ENCODE measurements at regions not wholly inside any gene's neighbourhood (a gene's known extent, or its start where the extent isn't known, plus 50 kb on each side); places are given as distances from the start of the nearest gene placed in this dataset.

DNA sequence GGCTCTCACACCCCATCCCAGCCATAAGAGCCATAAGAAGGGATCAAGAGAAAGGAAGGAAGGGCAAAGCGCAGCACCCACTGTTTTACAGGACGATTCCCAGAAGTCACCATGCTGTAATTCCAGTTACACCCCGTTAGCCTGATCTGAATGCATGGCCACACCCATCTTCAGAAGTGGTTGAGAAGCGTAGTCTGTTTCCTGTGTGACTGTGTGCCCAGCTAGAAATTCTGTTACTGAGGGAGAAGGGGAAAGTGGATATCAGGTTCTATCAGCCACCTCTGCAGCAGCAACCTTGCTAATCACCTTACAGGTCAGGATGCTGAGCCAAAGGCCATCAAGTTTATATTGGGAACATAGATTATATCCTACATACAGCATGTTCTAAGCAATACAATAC is 260.0 kb downstream of the ABHD5 start:
- no peak for TF ChIP-seq POLR2A (IDR thresholded peaks at IDR 0.05; ENCODE audit: low read length)
- TF ChIP-seq GATA1 (IDR thresholded peaks at IDR 0.05; ENCODE audit: low read depth, low read length), result no peak
